Prostate gland (tissue), 2 donors: ENCODE measurements at regions not wholly inside any gene's neighbourhood (a gene's known extent, or its start where the extent isn't known, plus 50 kb on each side); places are given as distances from the start of the nearest gene placed in this dataset.

Experiments
- DNase-seq: peaks from one replicate; pipeline ENCODE4 v3.0.0-alpha.2; 2019; ENCODE audit warnings: low spot score
- H3K27ac ChIP-seq, 2 donors: fragments of 200-600 bp; sonication (generic); 2 replicates each; pipeline ENCODE4 v1.5.1; 2017 to 2019
- H3K27me3 ChIP-seq: fragments of 200-600 bp; sonication (generic); replicated peaks from 2 replicates; pipeline ENCODE4 v1.5.1; 2019; ENCODE audit not compliant: insufficient read depth
- H3K36me3 ChIP-seq, 2 donors: fragments of 200-600 bp; sonication (generic); 1 replicate in 1 of 2; 2 replicates in 1 of 2; pipeline versions ENCODE4 v1.5.1 to v1.8.1; 2017 to 2019
- H3K4me1 ChIP-seq: fragments of 200-600 bp; sonication (generic); replicated peaks from 2 replicates; pipeline ENCODE4 v1.5.1; 2019
- H3K4me3 ChIP-seq, 2 donors: fragments of 200-600 bp; sonication (generic); 2 replicates each; pipeline ENCODE4 v1.5.1; 2017 to 2019
- H3K9me3 ChIP-seq: fragments of 200-600 bp; sonication (generic); 2 replicates; pipeline ENCODE4 v1.5.1; 2017
- POLR2A ChIP-seq: fragments of 450-650 bp; IDR thresholded peaks from one replicate; pipeline ENCODE4 v1.6.1; 2016; ENCODE audit warnings: antibody characterized with exemption, mild to moderate bottlenecking
- POLR2AphosphoS5 ChIP-seq: sonication (generic); formaldehyde crosslinking; IDR thresholded peaks from one replicate; pipeline ENCODE4 v1.6.1; 2017; ENCODE audit warnings: antibody characterized with exemption
- WGBS: methylation state at CpG from one replicate; pipeline ENCODE4 v1.1.5; 2018; 5-methylcytosine and 5-hydroxymethylcytosine counted together
- intact Hi-C: fragments of 100-400 bp; cut with DNase I; formaldehyde crosslinking; loops from one replicate; pipeline ENCODE4 v1.14.2; 2022
- TF ChIP-seq, protein P1 (sequence below), 4 experiments: fragments of 200-600 bp in 2 of 4; fragments of 450-650 bp in 2 of 4; sonication (generic) in 2 of 4; IDR thresholded peaks; 1 replicate in 3 of 4; 2 replicates in 1 of 4; pipeline ENCODE4 v1.5.1; 2016 to 2019; ENCODE audit warnings: antibody characterized with exemption in 4 of 4, mild to moderate bottlenecking in 2 of 4, moderate library complexity in 2 of 4

- WGBS = 20% methylated on average over 7 of the region's 7 CpGs
- peak; percentile 23 for DNase-seq
- intact Hi-C loops = no loop called here
- H3K36me3 ChIP-seq = no peaks in the 10 kb centered on the region
- no peak overlapping the region for H3K27ac ChIP-seq
- H3K4me3 ChIP-seq = no peak overlapping the region
- no peaks in the 10 kb centered on the region for H3K4me1 ChIP-seq
- H3K9me3 ChIP-seq = no peaks in the 10 kb centered on the region
- no peaks in the 10 kb centered on the region for H3K27me3 ChIP-seq
- TF ChIP-seq POLR2A = no peak
- TF ChIP-seq POLR2AphosphoS5 = peak; percentile 39
- TF ChIP-seq, protein P1, sequence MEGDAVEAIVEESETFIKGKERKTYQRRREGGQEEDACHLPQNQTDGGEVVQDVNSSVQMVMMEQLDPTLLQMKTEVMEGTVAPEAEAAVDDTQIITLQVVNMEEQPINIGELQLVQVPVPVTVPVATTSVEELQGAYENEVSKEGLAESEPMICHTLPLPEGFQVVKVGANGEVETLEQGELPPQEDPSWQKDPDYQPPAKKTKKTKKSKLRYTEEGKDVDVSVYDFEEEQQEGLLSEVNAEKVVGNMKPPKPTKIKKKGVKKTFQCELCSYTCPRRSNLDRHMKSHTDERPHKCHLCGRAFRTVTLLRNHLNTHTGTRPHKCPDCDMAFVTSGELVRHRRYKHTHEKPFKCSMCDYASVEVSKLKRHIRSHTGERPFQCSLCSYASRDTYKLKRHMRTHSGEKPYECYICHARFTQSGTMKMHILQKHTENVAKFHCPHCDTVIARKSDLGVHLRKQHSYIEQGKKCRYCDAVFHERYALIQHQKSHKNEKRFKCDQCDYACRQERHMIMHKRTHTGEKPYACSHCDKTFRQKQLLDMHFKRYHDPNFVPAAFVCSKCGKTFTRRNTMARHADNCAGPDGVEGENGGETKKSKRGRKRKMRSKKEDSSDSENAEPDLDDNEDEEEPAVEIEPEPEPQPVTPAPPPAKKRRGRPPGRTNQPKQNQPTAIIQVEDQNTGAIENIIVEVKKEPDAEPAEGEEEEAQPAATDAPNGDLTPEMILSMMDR (IDR thresholded peaks at IDR 0.05) = no peak
Measured at GRCh38 chr9:13841746-13842462, 472.0 kb downstream of the NFIB start.

GRCh38 chr9:13832446-13832845 lies 481.5 kb downstream of the NFIB start:
- no peak for TF ChIP-seq POLR2A
- TF ChIP-seq, protein P1 (IDR thresholded peaks at IDR 0.05) = no peak
- TF ChIP-seq POLR2AphosphoS5 = no peak
- intact Hi-C loops = no loop called here

GRCh38 chr9:13823026-13823425 lies 490.9 kb downstream of the NFIB start:
- no peak for DNase-seq
- H3K36me3 ChIP-seq = no peaks in the 10 kb centered on the region
- no peaks in the 10 kb centered on the region for H3K27me3 ChIP-seq
- H3K4me3 ChIP-seq = no peak overlapping the region
- H3K27ac ChIP-seq = no peak overlapping the region
- intact Hi-C loops = no loop called here
- TF ChIP-seq, protein P1 (IDR thresholded peaks at IDR 0.05) = no peak
- TF ChIP-seq POLR2A (no peak), POLR2AphosphoS5 (no peak)
- no peaks in the 10 kb centered on the region for H3K4me1 ChIP-seq
- no peaks in the 10 kb centered on the region for H3K9me3 ChIP-seq

More at GRCh38 chr9:13832446-13832845, 481.5 kb downstream of the NFIB start:
- no peaks in the 10 kb centered on the region for H3K36me3 ChIP-seq
- no peak for DNase-seq
- no peak overlapping the region for H3K4me3 ChIP-seq
- no peaks in the 10 kb centered on the region for H3K4me1 ChIP-seq
- H3K27ac ChIP-seq = no peak overlapping the region
- H3K27me3 ChIP-seq = no peaks in the 10 kb centered on the region
- no peaks in the 10 kb centered on the region for H3K9me3 ChIP-seq

GRCh38 chr9:13817754-13818278 lies 496.1 kb downstream of the NFIB start:
- DNase-seq = no peak
- H3K4me3 ChIP-seq = no peak overlapping the region
- intact Hi-C loops = no loop called here
- TF ChIP-seq POLR2AphosphoS5 (no peak), POLR2A (no peak)
- TF ChIP-seq, protein P1 (IDR thresholded peaks at IDR 0.05) = no peak
- no peaks in the 10 kb centered on the region for H3K27me3 ChIP-seq
- no peaks in the 10 kb centered on the region for H3K9me3 ChIP-seq
- WGBS = 97% methylated on average over 1 of the region's 1 CpG
- H3K36me3 ChIP-seq = no peaks in the 10 kb centered on the region
- no peak overlapping the region for H3K27ac ChIP-seq
- no peaks in the 10 kb centered on the region for H3K4me1 ChIP-seq

DNA sequence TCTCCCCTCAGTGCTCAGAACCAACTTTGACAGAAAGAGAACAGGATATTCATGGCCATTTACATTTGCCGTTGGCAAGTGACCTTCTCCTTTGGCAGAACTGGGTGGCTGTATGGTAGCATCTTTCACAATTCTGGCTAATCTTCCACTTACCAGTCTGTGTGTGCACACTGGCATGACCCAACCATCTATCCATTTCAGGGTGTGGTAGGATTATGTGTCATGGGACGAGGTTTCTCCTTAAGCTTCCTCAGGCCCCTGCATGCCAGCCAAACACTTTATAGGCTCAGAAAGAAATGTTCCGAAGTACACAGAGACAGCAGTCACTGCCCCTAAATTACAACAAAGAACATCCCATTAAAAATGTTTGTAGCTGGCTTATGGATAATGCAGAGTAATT lies 497.1 kb downstream of the NFIB start:
- Histone ChIP-seq H3K4me3 (no peak overlapping the region), H3K36me3 (no peaks in the 10 kb centered on the region), H3K4me1 (no peaks in the 10 kb centered on the region), H3K27ac (no peak overlapping the region), H3K9me3 (no peaks in the 10 kb centered on the region), H3K27me3 (no peaks in the 10 kb centered on the region)
- intact Hi-C loops = no loop called here
- TF ChIP-seq POLR2AphosphoS5 (peak; percentile 23), POLR2A (no peak)
- TF ChIP-seq, protein P1 (IDR thresholded peaks at IDR 0.05) = no peak
- peak; percentile 21 for DNase-seq
- WGBS = 39% methylated on average over 3 of the region's 3 CpGs
